ENCODE measurements at regions not wholly inside any gene's neighbourhood (a gene's known extent, or its start where the extent isn't known, plus 50 kb on each side); places are given as distances from the start of the nearest gene placed in this dataset.

DNA sequence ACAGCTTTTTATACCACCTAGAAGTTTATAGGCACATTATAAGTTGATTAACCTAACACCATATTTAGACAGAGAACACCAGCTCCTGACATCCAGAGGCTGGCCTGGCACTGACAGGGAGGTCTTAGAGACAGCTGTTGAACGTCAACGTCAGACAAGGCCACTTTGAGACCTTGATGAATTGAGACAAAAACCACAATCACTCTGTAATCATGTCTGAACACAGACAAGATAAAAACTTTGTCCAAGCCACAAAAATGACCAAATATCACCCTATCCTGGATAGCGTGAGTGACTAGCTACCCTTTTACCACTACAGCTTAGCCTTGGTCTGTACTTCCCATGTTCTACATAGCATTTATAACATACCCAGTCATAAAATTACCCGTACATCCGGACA lies 403.6 kb upstream of the CHRM3 start:
- TF ChIP-seq, protein P1, sequence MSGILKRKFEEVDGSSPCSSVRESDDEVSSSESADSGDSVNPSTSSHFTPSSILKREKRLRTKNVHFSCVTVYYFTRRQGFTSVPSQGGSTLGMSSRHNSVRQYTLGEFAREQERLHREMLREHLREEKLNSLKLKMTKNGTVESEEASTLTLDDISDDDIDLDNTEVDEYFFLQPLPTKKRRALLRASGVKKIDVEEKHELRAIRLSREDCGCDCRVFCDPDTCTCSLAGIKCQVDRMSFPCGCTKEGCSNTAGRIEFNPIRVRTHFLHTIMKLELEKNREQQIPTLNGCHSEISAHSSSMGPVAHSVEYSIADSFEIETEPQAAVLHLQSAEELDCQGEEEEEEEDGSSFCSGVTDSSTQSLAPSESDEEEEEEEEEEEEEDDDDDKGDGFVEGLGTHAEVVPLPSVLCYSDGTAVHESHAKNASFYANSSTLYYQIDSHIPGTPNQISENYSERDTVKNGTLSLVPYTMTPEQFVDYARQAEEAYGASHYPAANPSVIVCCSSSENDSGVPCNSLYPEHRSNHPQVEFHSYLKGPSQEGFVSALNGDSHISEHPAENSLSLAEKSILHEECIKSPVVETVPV (CRISPR knock-in tag; IDR thresholded peaks at IDR 0.05): no peak
- TF ChIP-seq, protein P2, sequence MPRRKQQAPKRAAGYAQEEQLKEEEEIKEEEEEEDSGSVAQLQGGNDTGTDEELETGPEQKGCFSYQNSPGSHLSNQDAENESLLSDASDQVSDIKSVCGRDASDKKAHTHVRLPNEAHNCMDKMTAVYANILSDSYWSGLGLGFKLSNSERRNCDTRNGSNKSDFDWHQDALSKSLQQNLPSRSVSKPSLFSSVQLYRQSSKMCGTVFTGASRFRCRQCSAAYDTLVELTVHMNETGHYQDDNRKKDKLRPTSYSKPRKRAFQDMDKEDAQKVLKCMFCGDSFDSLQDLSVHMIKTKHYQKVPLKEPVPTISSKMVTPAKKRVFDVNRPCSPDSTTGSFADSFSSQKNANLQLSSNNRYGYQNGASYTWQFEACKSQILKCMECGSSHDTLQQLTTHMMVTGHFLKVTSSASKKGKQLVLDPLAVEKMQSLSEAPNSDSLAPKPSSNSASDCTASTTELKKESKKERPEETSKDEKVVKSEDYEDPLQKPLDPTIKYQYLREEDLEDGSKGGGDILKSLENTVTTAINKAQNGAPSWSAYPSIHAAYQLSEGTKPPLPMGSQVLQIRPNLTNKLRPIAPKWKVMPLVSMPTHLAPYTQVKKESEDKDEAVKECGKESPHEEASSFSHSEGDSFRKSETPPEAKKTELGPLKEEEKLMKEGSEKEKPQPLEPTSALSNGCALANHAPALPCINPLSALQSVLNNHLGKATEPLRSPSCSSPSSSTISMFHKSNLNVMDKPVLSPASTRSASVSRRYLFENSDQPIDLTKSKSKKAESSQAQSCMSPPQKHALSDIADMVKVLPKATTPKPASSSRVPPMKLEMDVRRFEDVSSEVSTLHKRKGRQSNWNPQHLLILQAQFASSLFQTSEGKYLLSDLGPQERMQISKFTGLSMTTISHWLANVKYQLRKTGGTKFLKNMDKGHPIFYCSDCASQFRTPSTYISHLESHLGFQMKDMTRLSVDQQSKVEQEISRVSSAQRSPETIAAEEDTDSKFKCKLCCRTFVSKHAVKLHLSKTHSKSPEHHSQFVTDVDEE (CRISPR knock-in tag; IDR thresholded peaks at IDR 0.05): no peak
- no peak for TF ChIP-seq ZFP3 (CRISPR knock-in tag; IDR thresholded peaks at IDR 0.05)
- no peak for TF ChIP-seq TCF4 (CRISPR knock-in tag; IDR thresholded peaks at IDR 0.05; ENCODE audit: borderline replicate concordance)
- TF ChIP-seq, protein P3, sequence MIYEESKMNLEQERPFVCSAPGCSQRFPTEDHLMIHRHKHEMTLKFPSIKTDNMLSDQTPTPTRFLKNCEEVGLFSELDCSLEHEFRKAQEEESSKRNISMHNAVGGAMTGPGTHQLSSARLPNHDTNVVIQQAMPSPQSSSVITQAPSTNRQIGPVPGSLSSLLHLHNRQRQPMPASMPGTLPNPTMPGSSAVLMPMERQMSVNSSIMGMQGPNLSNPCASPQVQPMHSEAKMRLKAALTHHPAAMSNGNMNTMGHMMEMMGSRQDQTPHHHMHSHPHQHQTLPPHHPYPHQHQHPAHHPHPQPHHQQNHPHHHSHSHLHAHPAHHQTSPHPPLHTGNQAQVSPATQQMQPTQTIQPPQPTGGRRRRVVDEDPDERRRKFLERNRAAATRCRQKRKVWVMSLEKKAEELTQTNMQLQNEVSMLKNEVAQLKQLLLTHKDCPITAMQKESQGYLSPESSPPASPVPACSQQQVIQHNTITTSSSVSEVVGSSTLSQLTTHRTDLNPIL (CRISPR knock-in tag; IDR thresholded peaks at IDR 0.05; ENCODE audit: low read depth): no peak
- no peak for TF ChIP-seq PPARA (CRISPR knock-in tag; IDR thresholded peaks at IDR 0.05; ENCODE audit: borderline replicate concordance)
- TF ChIP-seq ZC3H10 (CRISPR knock-in tag; IDR thresholded peaks at IDR 0.05): no peak
- no peak for TF ChIP-seq GLIS3 (CRISPR knock-in tag; IDR thresholded peaks at IDR 0.05)
- TF ChIP-seq ZNF70 (CRISPR knock-in tag; IDR thresholded peaks at IDR 0.05): no peak
- no peak for TF ChIP-seq BACH2 (CRISPR knock-in tag; IDR thresholded peaks at IDR 0.05; ENCODE audit: borderline replicate concordance)
- no peak for ATAC-seq

DNA sequence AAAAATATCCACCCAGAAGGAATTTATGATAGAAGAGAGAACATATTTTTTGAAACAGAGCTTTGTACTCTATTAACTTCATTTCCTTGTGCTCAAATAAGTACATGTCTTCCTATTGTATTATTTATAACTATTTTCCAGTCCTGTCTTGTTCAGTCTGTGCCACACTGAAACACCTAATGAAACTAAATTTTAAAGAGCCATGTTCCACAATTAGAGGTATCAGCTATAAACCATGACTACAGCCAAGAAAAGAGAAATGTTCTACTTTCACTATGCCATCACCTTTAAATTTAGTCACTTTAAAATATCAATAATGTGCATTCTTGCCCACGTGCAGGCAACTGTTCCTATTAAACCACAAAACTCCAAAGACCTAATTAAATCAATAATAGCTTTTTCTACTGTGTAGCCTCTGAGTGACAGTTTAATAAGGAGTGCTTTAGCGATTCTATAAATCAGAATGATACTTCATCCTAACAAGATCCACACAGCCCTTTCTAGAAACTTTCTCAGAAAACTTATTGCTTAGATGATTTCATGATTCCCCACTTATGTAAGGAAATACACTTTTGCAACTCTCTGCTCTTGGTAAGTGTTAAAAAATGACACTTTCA lies 404.9 kb upstream of the CHRM3 start:
- no peak for ATAC-seq
- no peak for TF ChIP-seq ISL1 (CRISPR knock-in tag; IDR thresholded peaks at IDR 0.05)
- TF ChIP-seq OSR1 (CRISPR knock-in tag; IDR thresholded peaks at IDR 0.05): no peak
- TF ChIP-seq RARB (CRISPR knock-in tag; IDR thresholded peaks at IDR 0.05): no peak
- TF ChIP-seq, protein P4, sequence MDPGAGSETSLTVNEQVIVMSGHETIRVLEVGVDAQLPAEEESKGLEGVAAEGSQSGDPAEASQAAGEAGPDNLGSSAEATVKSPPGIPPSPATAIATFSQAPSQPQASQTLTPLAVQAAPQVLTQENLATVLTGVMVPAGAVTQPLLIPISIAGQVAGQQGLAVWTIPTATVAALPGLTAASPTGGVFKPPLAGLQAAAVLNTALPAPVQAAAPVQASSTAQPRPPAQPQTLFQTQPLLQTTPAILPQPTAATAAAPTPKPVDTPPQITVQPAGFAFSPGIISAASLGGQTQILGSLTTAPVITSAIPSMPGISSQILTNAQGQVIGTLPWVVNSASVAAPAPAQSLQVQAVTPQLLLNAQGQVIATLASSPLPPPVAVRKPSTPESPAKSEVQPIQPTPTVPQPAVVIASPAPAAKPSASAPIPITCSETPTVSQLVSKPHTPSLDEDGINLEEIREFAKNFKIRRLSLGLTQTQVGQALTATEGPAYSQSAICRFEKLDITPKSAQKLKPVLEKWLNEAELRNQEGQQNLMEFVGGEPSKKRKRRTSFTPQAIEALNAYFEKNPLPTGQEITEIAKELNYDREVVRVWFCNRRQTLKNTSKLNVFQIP (CRISPR knock-in tag; IDR thresholded peaks at IDR 0.05; ENCODE audit: borderline replicate concordance, low read depth): no peak
- no peak for TF ChIP-seq CSDC2 (CRISPR knock-in tag; IDR thresholded peaks at IDR 0.05)
- no peak for TF ChIP-seq ZC3H10 (CRISPR knock-in tag; IDR thresholded peaks at IDR 0.05)
- TF ChIP-seq ZNF565 (CRISPR knock-in tag; conservative IDR thresholded peaks at IDR 0.05; ENCODE audit: low read depth): no peak
- TF ChIP-seq, protein P5, sequence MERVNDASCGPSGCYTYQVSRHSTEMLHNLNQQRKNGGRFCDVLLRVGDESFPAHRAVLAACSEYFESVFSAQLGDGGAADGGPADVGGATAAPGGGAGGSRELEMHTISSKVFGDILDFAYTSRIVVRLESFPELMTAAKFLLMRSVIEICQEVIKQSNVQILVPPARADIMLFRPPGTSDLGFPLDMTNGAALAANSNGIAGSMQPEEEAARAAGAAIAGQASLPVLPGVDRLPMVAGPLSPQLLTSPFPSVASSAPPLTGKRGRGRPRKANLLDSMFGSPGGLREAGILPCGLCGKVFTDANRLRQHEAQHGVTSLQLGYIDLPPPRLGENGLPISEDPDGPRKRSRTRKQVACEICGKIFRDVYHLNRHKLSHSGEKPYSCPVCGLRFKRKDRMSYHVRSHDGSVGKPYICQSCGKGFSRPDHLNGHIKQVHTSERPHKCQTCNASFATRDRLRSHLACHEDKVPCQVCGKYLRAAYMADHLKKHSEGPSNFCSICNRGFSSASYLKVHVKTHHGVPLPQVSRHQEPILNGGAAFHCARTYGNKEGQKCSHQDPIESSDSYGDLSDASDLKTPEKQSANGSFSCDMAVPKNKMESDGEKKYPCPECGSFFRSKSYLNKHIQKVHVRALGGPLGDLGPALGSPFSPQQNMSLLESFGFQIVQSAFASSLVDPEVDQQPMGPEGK (CRISPR knock-in tag; IDR thresholded peaks at IDR 0.05; ENCODE audit: borderline replicate concordance): no peak
- no peak for TF ChIP-seq ZNF70 (CRISPR knock-in tag; IDR thresholded peaks at IDR 0.05)
- TF ChIP-seq, protein P1 (CRISPR knock-in tag; IDR thresholded peaks at IDR 0.05): no peak
- no peak for TF ChIP-seq ZFP30 (CRISPR knock-in tag; IDR thresholded peaks at IDR 0.05)

DNA sequence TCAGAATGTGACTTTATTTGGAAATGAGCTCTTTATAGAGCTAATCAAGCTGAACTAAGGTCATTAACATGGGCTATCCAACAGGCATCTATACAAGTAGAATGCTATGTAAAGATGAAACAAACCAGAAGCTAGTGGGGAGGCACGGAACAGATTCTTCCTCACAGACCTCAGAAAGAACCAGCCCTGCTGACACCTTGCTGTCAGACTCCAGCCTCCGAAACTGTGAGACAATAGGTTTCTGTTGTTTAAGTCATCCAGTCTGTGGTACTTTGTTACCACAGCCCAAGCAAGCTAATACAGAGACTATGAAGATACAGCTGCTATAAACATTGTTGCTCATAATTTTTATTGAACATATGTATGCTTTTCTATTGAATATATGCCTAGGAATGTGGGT lies 406.3 kb upstream of the CHRM3 start:
- no peak for ATAC-seq
- no peak for TF ChIP-seq TCF4 (CRISPR knock-in tag; IDR thresholded peaks at IDR 0.05; ENCODE audit: borderline replicate concordance)
- no peak for TF ChIP-seq ZC3H10 (CRISPR knock-in tag; IDR thresholded peaks at IDR 0.05)
- TF ChIP-seq OSR1 (CRISPR knock-in tag; IDR thresholded peaks at IDR 0.05): no peak
- TF ChIP-seq ZFP3 (CRISPR knock-in tag; IDR thresholded peaks at IDR 0.05): no peak
- TF ChIP-seq ISL1 (CRISPR knock-in tag; IDR thresholded peaks at IDR 0.05): no peak
- no peak for TF ChIP-seq TOX (CRISPR knock-in tag; IDR thresholded peaks at IDR 0.05; ENCODE audit: borderline replicate concordance)
- TF ChIP-seq SNAI2 (CRISPR knock-in tag; IDR thresholded peaks at IDR 0.05): no peak
- TF ChIP-seq, protein P4 (CRISPR knock-in tag; IDR thresholded peaks at IDR 0.05; ENCODE audit: borderline replicate concordance, low read depth): no peak
- no peak for TF ChIP-seq ARNTL (CRISPR knock-in tag; IDR thresholded peaks at IDR 0.05; ENCODE audit: borderline replicate concordance, low read depth)

All from SK-N-SH treated with all-trans-retinoic acid at 6 μM for 48 hours (cell line).